ENCODE measurements at regions not wholly inside any gene's neighbourhood (a gene's known extent, or its start where the extent isn't known, plus 50 kb on each side); places are given as distances from the start of the nearest gene placed in this dataset.

- no peak for TF ChIP-seq POLR2A (IDR thresholded peaks at IDR 0.05; ENCODE audit: low read depth, low read length)
- TF ChIP-seq TAF1 (IDR thresholded peaks at IDR 0.05; ENCODE audit: borderline replicate concordance, low read depth, low read length) = no peak
- no peak for TF ChIP-seq POLR2AphosphoS5 (IDR thresholded peaks at IDR 0.05; ENCODE audit: low read depth, low read length)
Observed at GRCh38 chrX:94515009-94515408, 841.0 kb downstream of the FAM133A start.

All from GM12892 (cell line).